Endothelial cell of umbilical vein (primary cell): ENCODE measurements at regions not wholly inside any gene's neighbourhood (a gene's known extent, or its start where the extent isn't known, plus 50 kb on each side); places are given as distances from the start of the nearest gene placed in this dataset.

ENCODE experiments used
- BruUV-seq: library from RNA; stranded (reverse); fragments of 400-500 nt; replicated peaks from 2 replicates; lab custom pipeline; 2021; lab: Mats Ljungman, UMichigan
- CTCF ChIA-PET: fragments of 300-600, 350-600 bp; sonication (Branson Sonifier 250); formaldehyde crosslinking; loops from one replicate; lab custom pipeline; 2021; ENCODE audit warnings: antibody characterized with exemption, inconsistent platforms; lab: Charles Lee
- POLR2A ChIA-PET: fragments of 300-600, 350-600 bp; sonication (Branson Sonifier 250); formaldehyde crosslinking; loops from one replicate; lab custom pipeline; 2021; ENCODE audit warnings: antibody characterized with exemption, inconsistent platforms; lab: Charles Lee
- DNase-seq: peaks from one replicate; pipeline ENCODE4 v3.0.0-alpha.2; 2011; ENCODE audit warnings: low read depth, low spot score
- FAIRE-seq: peaks from 2 replicates; lab custom pipeline; 2011; peaks lifted over from hg19 to GRCh38; lab: Jason Lieb, UNC
- H2AFZ ChIP-seq: 2 replicates; pipeline ENCODE4 v1.6.0; 2012; ENCODE audit warnings: low read depth, low read length, control low read depth, inconsistent platforms
- H3K27ac ChIP-seq: 2 replicates; pipeline ENCODE4 v1.5.1; 2011; ENCODE audit warnings: low read depth, mild to moderate bottlenecking, control low read depth, low read length, moderate library complexity; ENCODE audit not compliant: insufficient read depth
- H3K27me3 ChIP-seq, 2 experiments: 2 replicates each; pipeline versions ENCODE4 v1.6.0 to v1.6.1; 2011; ENCODE audit warnings: low read length in 2 of 2, mixed read lengths in 1 of 2; ENCODE audit not compliant: control insufficient read depth in 2 of 2, insufficient read depth in 2 of 2
- H3K36me3 ChIP-seq, 2 experiments: 2 replicates in 1 of 2; 3 replicates in 1 of 2; pipeline ENCODE4 v1.5.1; 2011; ENCODE audit warnings: low read length in 2 of 2, mild to moderate bottlenecking in 1 of 2, moderate library complexity in 1 of 2; ENCODE audit not compliant: control insufficient read depth in 2 of 2, insufficient read depth in 2 of 2; ENCODE audit errors: extremely low read depth in 1 of 2
- H3K4me1 ChIP-seq: 3 replicates; pipeline ENCODE4 v1.5.1; 2011; ENCODE audit warnings: mild to moderate bottlenecking, low read length; ENCODE audit not compliant: control insufficient read depth, insufficient read depth; ENCODE audit errors: extremely low read depth
- H3K4me2 ChIP-seq: 2 replicates; pipeline ENCODE4 v1.6.1; 2011; ENCODE audit warnings: low read length, control low read depth, mixed read lengths; ENCODE audit not compliant: insufficient read depth
- H3K4me3 ChIP-seq, 3 experiments: fragments of 200-600 bp in 1 of 3; sonication (generic), shearing (Covaris generic) in 1 of 3; replicated peaks in 1 of 3; 2 replicates each; pipeline ENCODE4 v1.5.1; 2011 to 2016; ENCODE audit warnings: control low read depth in 3 of 3, low read length in 3 of 3, mild to moderate bottlenecking in 2 of 3, inconsistent platforms in 1 of 3, low read depth in 1 of 3, moderate library complexity in 1 of 3; ENCODE audit not compliant: insufficient read depth in 1 of 3
- H3K79me2 ChIP-seq: 2 replicates; pipeline ENCODE4 v1.6.0; 2012; ENCODE audit warnings: low read length, inconsistent platforms; ENCODE audit not compliant: control insufficient read depth, insufficient read depth
- H3K9ac ChIP-seq: replicated peaks from 2 replicates; pipeline ENCODE3; 2011; ENCODE audit warnings: low read length, control low read depth; ENCODE audit not compliant: insufficient read depth; ENCODE audit errors: extremely low read depth
- H3K9me1 ChIP-seq: replicated peaks from 3 replicates; pipeline ENCODE4 v1.6.0; 2011; ENCODE audit warnings: mild to moderate bottlenecking, low read length; ENCODE audit not compliant: control insufficient read depth, insufficient read depth; ENCODE audit errors: extremely low read depth
- H3K9me3 ChIP-seq: replicated peaks from 2 replicates; pipeline ENCODE4 v1.5.1; 2012; ENCODE audit warnings: low read length, inconsistent platforms; ENCODE audit not compliant: control insufficient read depth, insufficient read depth
- H4K20me1 ChIP-seq: replicated peaks from 2 replicates; pipeline ENCODE3; 2011; ENCODE audit warnings: mild to moderate bottlenecking, low read length; ENCODE audit not compliant: control insufficient read depth, insufficient read depth; ENCODE audit errors: extremely low read depth
- EZH2 ChIP-seq: IDR thresholded peaks from 2 replicates; pipeline ENCODE4 v1.6.1; 2012; ENCODE audit warnings: borderline replicate concordance, low read depth, mild to moderate bottlenecking, moderate library complexity, low read length, inconsistent platforms; ENCODE audit not compliant: severe bottlenecking
- FOS ChIP-seq: IDR thresholded peaks from 2 replicates; pipeline ENCODE4 v1.6.1; 2011; ENCODE audit warnings: mild to moderate bottlenecking, low read length, moderate library complexity, borderline replicate concordance; ENCODE audit not compliant: insufficient read depth
- GATA2 ChIP-seq: IDR thresholded peaks from 2 replicates; pipeline ENCODE4 v1.7.0; 2011; ENCODE audit warnings: low read depth, mild to moderate bottlenecking, moderate library complexity, mixed read lengths, low read length; ENCODE audit not compliant: insufficient read length, insufficient read depth
- JUN ChIP-seq: IDR thresholded peaks from 2 replicates; pipeline ENCODE4 v1.6.1; 2011; ENCODE audit warnings: borderline replicate concordance, low read depth; ENCODE audit not compliant: insufficient read length, insufficient read depth
- MYC ChIP-seq: IDR thresholded peaks from one replicate; pipeline ENCODE4 v1.6.1; 2011; ENCODE audit warnings: mild to moderate bottlenecking, low read depth, low read length
- POLR2A ChIP-seq: IDR thresholded peaks from 2 replicates; pipeline ENCODE4 v1.6.1; 2012; ENCODE audit warnings: low read depth, mild to moderate bottlenecking, control low read depth, low read length
- POLR2AphosphoS5 ChIP-seq: IDR thresholded peaks from 2 replicates; pipeline ENCODE4 v1.6.1; 2012; ENCODE audit warnings: low read depth, mild to moderate bottlenecking, control low read depth, low read length, moderate library complexity; ENCODE audit not compliant: insufficient read depth
- dilution Hi-C: fragments of 300-500 bp; cut with MboI; formaldehyde crosslinking; loops from one replicate; pipeline ENCODE4 v1.15.0; 2019; ENCODE audit warnings: low sequenced_read_pairs; ENCODE audit not compliant: extremely low pct_ligation_motif_present
- intact Hi-C: fragments of 100-400 bp; cut with micrococcal nuclease; formaldehyde crosslinking; loops from one replicate; pipeline ENCODE4 v1.10.0; 2022
- TF ChIP-seq, protein P1 (sequence below): IDR thresholded peaks from 2 replicates; pipeline ENCODE4 v1.6.1; 2011; ENCODE audit not compliant: insufficient read depth, insufficient read length
- TF ChIP-seq, protein P2 (sequence below), 2 donors: IDR thresholded peaks; 1 replicate in 1 of 2; 2 replicates in 1 of 2; pipeline ENCODE4 v1.5.1; 2011; ENCODE audit warnings: low read length in 2 of 2, mild to moderate bottlenecking in 2 of 2, moderate library complexity in 2 of 2, control low read depth in 1 of 2, inconsistent platforms in 1 of 2, low read depth in 1 of 2; ENCODE audit not compliant: insufficient read depth in 1 of 2; ENCODE audit errors: extremely low read depth in 1 of 2

DNA sequence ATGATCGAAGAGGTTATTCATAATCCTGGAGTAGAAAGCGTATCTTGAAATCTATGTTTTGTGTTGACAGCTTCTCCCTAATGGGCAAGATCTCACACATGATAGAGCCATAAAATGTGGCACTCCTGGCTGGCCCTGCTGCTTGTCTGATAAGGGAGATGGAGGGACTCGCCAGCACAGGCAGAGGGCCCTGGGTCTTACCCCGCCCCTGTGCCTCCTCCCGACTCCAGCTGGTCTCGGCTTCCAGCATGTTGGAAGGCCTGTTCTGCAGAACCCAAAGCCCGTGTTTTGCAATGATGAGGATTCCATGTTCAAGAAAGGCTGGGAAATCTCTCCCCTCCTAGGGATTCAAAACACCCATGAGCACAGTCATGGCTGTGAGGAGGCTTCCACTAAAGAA, 106.7 kb upstream of the SDK2 start:
- Histone ChIP-seq H3K27me3 (no peaks in the 10 kb centered on the region), H2AFZ (no peak overlapping the region), H3K79me2 (no peaks in the 10 kb centered on the region), H3K36me3 (no peaks in the 10 kb centered on the region), H3K4me1 (no peaks in the 10 kb centered on the region), H4K20me1 (no peaks in the 10 kb centered on the region), H3K9me1 (no peaks in the 10 kb centered on the region), H3K4me3 (no peak overlapping the region), H3K9ac (no peak overlapping the region), H3K4me2 (no peak overlapping the region), H3K27ac (no peak overlapping the region), H3K9me3 (no peaks in the 10 kb centered on the region)
- intact Hi-C loops (no loop called here), dilution Hi-C loops (no loop called here)
- BruUV-seq: no TSS peak
- POLR2A ChIA-PET: no interaction called here
- TF ChIP-seq GATA2 (no peak), POLR2AphosphoS5 (no peak), MYC (no peak), FOS (no peak), JUN (no peak), POLR2A (no peak), EZH2 (no peak)
- TF ChIP-seq, protein P1, sequence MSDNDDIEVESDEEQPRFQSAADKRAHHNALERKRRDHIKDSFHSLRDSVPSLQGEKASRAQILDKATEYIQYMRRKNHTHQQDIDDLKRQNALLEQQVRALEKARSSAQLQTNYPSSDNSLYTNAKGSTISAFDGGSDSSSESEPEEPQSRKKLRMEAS: no peak
- TF ChIP-seq, protein P2, sequence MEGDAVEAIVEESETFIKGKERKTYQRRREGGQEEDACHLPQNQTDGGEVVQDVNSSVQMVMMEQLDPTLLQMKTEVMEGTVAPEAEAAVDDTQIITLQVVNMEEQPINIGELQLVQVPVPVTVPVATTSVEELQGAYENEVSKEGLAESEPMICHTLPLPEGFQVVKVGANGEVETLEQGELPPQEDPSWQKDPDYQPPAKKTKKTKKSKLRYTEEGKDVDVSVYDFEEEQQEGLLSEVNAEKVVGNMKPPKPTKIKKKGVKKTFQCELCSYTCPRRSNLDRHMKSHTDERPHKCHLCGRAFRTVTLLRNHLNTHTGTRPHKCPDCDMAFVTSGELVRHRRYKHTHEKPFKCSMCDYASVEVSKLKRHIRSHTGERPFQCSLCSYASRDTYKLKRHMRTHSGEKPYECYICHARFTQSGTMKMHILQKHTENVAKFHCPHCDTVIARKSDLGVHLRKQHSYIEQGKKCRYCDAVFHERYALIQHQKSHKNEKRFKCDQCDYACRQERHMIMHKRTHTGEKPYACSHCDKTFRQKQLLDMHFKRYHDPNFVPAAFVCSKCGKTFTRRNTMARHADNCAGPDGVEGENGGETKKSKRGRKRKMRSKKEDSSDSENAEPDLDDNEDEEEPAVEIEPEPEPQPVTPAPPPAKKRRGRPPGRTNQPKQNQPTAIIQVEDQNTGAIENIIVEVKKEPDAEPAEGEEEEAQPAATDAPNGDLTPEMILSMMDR (IDR thresholded peaks at IDR 0.05; ENCODE audit: extremely low read depth in 1 of 2, insufficient read depth in 1 of 2, low read depth in 1 of 2, low read length in 2 of 2): no peak
- DNase-seq: no peak
- CTCF ChIA-PET: no interaction called here
- FAIRE-seq: no peak
